HAP-1 (cell line): ENCODE measurements at regions not wholly inside any gene's neighbourhood (a gene's known extent, or its start where the extent isn't known, plus 50 kb on each side); places are given as distances from the start of the nearest gene placed in this dataset.

ENCODE experiments used
- DNase-seq, 2 experiments: peaks; one replicate each; pipeline ENCODE4 v3.0.0-alpha.2; 2016 to 2020; ENCODE audit warnings: low spot score in 2 of 2
- H3K27me3 ChIP-seq: fragments of 250-450 bp; sonication (Bioruptor Pico); 2 replicates; pipeline ENCODE4 v1.5.1; 2020; ENCODE audit warnings: low read depth, mild to moderate bottlenecking, moderate library complexity
- H3K36me3 ChIP-seq: fragments of 250-450 bp; sonication (Bioruptor Pico); replicated peaks from 2 replicates; pipeline ENCODE4 v1.5.1; 2020; ENCODE audit warnings: mild to moderate bottlenecking
- H3K4me1 ChIP-seq: fragments of 250-450 bp; sonication (Bioruptor Pico); 2 replicates; pipeline ENCODE4 v1.5.1; 2020; ENCODE audit warnings: mild to moderate bottlenecking
- H3K4me3 ChIP-seq: fragments of 250-450 bp; sonication (Bioruptor Pico); 2 replicates; pipeline ENCODE4 v1.5.1; 2020; ENCODE audit warnings: mild to moderate bottlenecking, moderate library complexity
- H3K9me3 ChIP-seq: fragments of 250-450 bp; sonication (Bioruptor Pico); 2 replicates; pipeline ENCODE4 v1.5.1; 2020; ENCODE audit warnings: mild to moderate bottlenecking, moderate library complexity
- in situ Hi-C: fragments of 300-500 bp; cut with MboI; formaldehyde crosslinking; loops from 3 replicates; pipeline ENCODE4 v1.14.3; 2020; ENCODE audit warnings: low sequenced_read_pairs, inconsistent platforms, mixed read lengths

- Histone ChIP-seq H3K4me3 (no peak overlapping the region), H3K9me3 (no peaks in the 10 kb centered on the region), H3K4me1 (no peaks in the 10 kb centered on the region), H3K36me3 (no peaks in the 10 kb centered on the region), H3K27me3 (peaks cover 3% of the 10 kb centered on the region)
- in situ Hi-C loops = no loop called here
- DNase-seq = no peak
Measured at GRCh38 chr10:113463777-113464176, 89.1 kb upstream of the HABP2 start.

- no peaks in the 10 kb centered on the region for H3K4me1 ChIP-seq
- no peaks in the 10 kb centered on the region for H3K9me3 ChIP-seq
- H3K4me3 ChIP-seq = no peak overlapping the region
- H3K27me3 ChIP-seq = no peaks in the 10 kb centered on the region; the same call in 1 of the 2 replicates
- DNase-seq = no peak
- in situ Hi-C loops = no loop called here
- H3K36me3 ChIP-seq = no peaks in the 10 kb centered on the region
Measured at GRCh38 chr10:113469796-113470195, 83.1 kb upstream of the HABP2 start.

- Histone ChIP-seq H3K27me3 (no peaks in the 10 kb centered on the region; the same call in 1 of the 2 replicates), H3K4me1 (no peaks in the 10 kb centered on the region), H3K4me3 (no peak overlapping the region), H3K36me3 (no peaks in the 10 kb centered on the region), H3K9me3 (no peaks in the 10 kb centered on the region)
- in situ Hi-C loops = no loop called here
- no peak for DNase-seq
Measured at GRCh38 chr10:113470372-113471240, 82.2 kb upstream of the HABP2 start.

- Histone ChIP-seq H3K36me3 (no peaks in the 10 kb centered on the region), H3K4me1 (no peaks in the 10 kb centered on the region), H3K9me3 (no peaks in the 10 kb centered on the region), H3K27me3 (no peaks in the 10 kb centered on the region; the same call in 1 of the 2 replicates), H3K4me3 (no peak overlapping the region)
- in situ Hi-C loops = no loop called here
- no peak for DNase-seq
Measured at GRCh38 chr10:113471241-113471996, 81.4 kb upstream of the HABP2 start.

GRCh38 chr10:113473011-113473410 lies 79.8 kb upstream of the HABP2 start:
- Histone ChIP-seq H3K36me3 (no peaks in the 10 kb centered on the region), H3K9me3 (no peaks in the 10 kb centered on the region), H3K27me3 (peaks cover 3% of the 10 kb centered on the region; the same call in 1 of the 2 replicates), H3K4me3 (no peak overlapping the region), H3K4me1 (no peaks in the 10 kb centered on the region)
- in situ Hi-C loops = no loop called here
- DNase-seq = no peak

- DNase-seq = no peak
- H3K27me3 ChIP-seq = peaks cover 3% of the 10 kb centered on the region; the same call in 1 of the 2 replicates
- H3K4me1 ChIP-seq = no peaks in the 10 kb centered on the region
- H3K4me3 ChIP-seq = no peak overlapping the region
- in situ Hi-C loops = no loop called here
- H3K9me3 ChIP-seq = no peaks in the 10 kb centered on the region
- H3K36me3 ChIP-seq = no peaks in the 10 kb centered on the region
Measured at GRCh38 chr10:113473851-113474250, 79.0 kb upstream of the HABP2 start.

GRCh38 chr10:113474752-113475151 lies 78.1 kb upstream of the HABP2 start:
- H3K4me1 ChIP-seq = no peaks in the 10 kb centered on the region
- DNase-seq = no peak
- H3K9me3 ChIP-seq = no peaks in the 10 kb centered on the region
- no peak overlapping the region for H3K4me3 ChIP-seq
- no peaks in the 10 kb centered on the region for H3K36me3 ChIP-seq
- in situ Hi-C loops = no loop called here
- H3K27me3 ChIP-seq = peaks cover 3% of the 10 kb centered on the region; the same call in 1 of the 2 replicates

- Histone ChIP-seq H3K36me3 (no peaks in the 10 kb centered on the region), H3K9me3 (no peaks in the 10 kb centered on the region), H3K27me3 (peaks cover 3% of the 10 kb centered on the region; the same call in 1 of the 2 replicates), H3K4me1 (no peaks in the 10 kb centered on the region), H3K4me3 (no peak overlapping the region)
- no peak for DNase-seq
- in situ Hi-C loops = no loop called here
Measured at GRCh38 chr10:113475381-113475807, 77.5 kb upstream of the HABP2 start.

GRCh38 chr10:113476191-113476590 lies 76.7 kb upstream of the HABP2 start:
- H3K36me3 ChIP-seq = no peaks in the 10 kb centered on the region
- H3K4me3 ChIP-seq = no peak overlapping the region
- no peaks in the 10 kb centered on the region for H3K9me3 ChIP-seq
- peaks cover 3% of the 10 kb centered on the region; the same call in 1 of the 2 replicates for H3K27me3 ChIP-seq
- in situ Hi-C loops = no loop called here
- no peak for DNase-seq
- H3K4me1 ChIP-seq = no peaks in the 10 kb centered on the region

- no peaks in the 10 kb centered on the region for H3K4me1 ChIP-seq
- no peak overlapping the region for H3K4me3 ChIP-seq
- H3K9me3 ChIP-seq = no peaks in the 10 kb centered on the region
- in situ Hi-C loops = no loop called here
- DNase-seq = no peak
- H3K36me3 ChIP-seq = no peaks in the 10 kb centered on the region
- H3K27me3 ChIP-seq = peaks cover 3% of the 10 kb centered on the region; the same call in 1 of the 2 replicates
Measured at GRCh38 chr10:113476673-113477072, 76.2 kb upstream of the HABP2 start.

GRCh38 chr10:113477451-113477850 lies 75.4 kb upstream of the HABP2 start:
- no peak for DNase-seq
- no peaks in the 10 kb centered on the region for H3K4me1 ChIP-seq
- H3K4me3 ChIP-seq = no peak overlapping the region
- H3K36me3 ChIP-seq = no peaks in the 10 kb centered on the region
- in situ Hi-C loops = no loop called here
- H3K27me3 ChIP-seq = peaks cover 3% of the 10 kb centered on the region; the same call in 1 of the 2 replicates
- H3K9me3 ChIP-seq = no peaks in the 10 kb centered on the region

GRCh38 chr10:113479346-113480080 lies 73.3 kb upstream of the HABP2 start:
- in situ Hi-C loops = no loop called here
- no peaks in the 10 kb centered on the region for H3K4me1 ChIP-seq
- no peak for DNase-seq

GRCh38 chr10:113480081-113480360 lies 72.8 kb upstream of the HABP2 start:
- in situ Hi-C loops = no loop called here
- H3K9me3 ChIP-seq = no peaks in the 10 kb centered on the region
- H3K27me3 ChIP-seq = peaks cover 3% of the 10 kb centered on the region; the same call in 1 of the 2 replicates
- no peak for DNase-seq
- no peaks in the 10 kb centered on the region for H3K36me3 ChIP-seq
- H3K4me1 ChIP-seq = no peaks in the 10 kb centered on the region
- no peak overlapping the region for H3K4me3 ChIP-seq

More at GRCh38 chr10:113479346-113480080, 73.3 kb upstream of the HABP2 start:
- Histone ChIP-seq H3K4me3 (no peak overlapping the region), H3K9me3 (no peaks in the 10 kb centered on the region), H3K36me3 (no peaks in the 10 kb centered on the region), H3K27me3 (peaks cover 3% of the 10 kb centered on the region; the same call in 1 of the 2 replicates)
